Adrenal gland (tissue), 9 donors: ENCODE measurements at regions not wholly inside any gene's neighbourhood (a gene's known extent, or its start where the extent isn't known, plus 50 kb on each side); places are given as distances from the start of the nearest gene placed in this dataset.
"Not testable (repeated sequence)": the region's sequence is repeated elsewhere in the genome, so short reads cannot be mapped to it uniquely, and the experiment has no call there.

Source experiments
- DNase-seq, 7 donors: peaks; one replicate each; pipeline ENCODE4 v3.0.0-alpha.2; 2019 to 2020
- H3K27ac ChIP-seq, 5 donors: fragments of 200-600 bp; sonication (generic) in 4 of 5; 1 replicate in 3 of 5; 2 replicates in 2 of 5; pipeline versions ENCODE4 v1.5.1 to v1.8.0; 2016 to 2020; ENCODE audit warnings: mild to moderate bottlenecking in 1 of 5
- H3K27me3 ChIP-seq: fragments of 200-600 bp; 2 replicates; pipeline ENCODE4 v1.8.0; 2021
- H3K36me3 ChIP-seq, 2 donors: fragments of 200-600 bp; replicated peaks in 1 of 2; 1 replicate in 1 of 2; 2 replicates in 1 of 2; pipeline versions ENCODE4 v1.5.1 to v1.8.0; 2018 to 2022
- H3K4me1 ChIP-seq, 2 donors: fragments of 200-600 bp; replicated peaks in 1 of 2; 1 replicate in 1 of 2; 2 replicates in 1 of 2; pipeline versions ENCODE4 v1.5.1 to v1.8.0; 2018 to 2021
- H3K4me3 ChIP-seq, 4 donors: fragments of 200-600 bp; sonication (generic) in 3 of 4; one replicate each; pipeline ENCODE4 v1.5.1; 2016 to 2018
- H3K9me3 ChIP-seq, 3 donors: fragments of 200-600 bp; sonication (generic) in 1 of 3; replicated peaks in 1 of 3; 1 replicate in 2 of 3; 2 replicates in 1 of 3; pipeline versions ENCODE4 v1.5.1 to v1.8.0; 2016 to 2021
- POLR2A ChIP-seq, 2 donors: fragments of 450-650 bp; IDR thresholded peaks; one replicate each; pipeline ENCODE4 v1.6.1; 2017; ENCODE audit warnings: antibody characterized with exemption in 2 of 2, mild to moderate bottlenecking in 2 of 2, moderate library complexity in 1 of 2
- WGBS, 4 donors: extraction: QIAGEN DNeasy Blood & Tissue Kit in 2 of 4; methylation state at CpG; one replicate each; pipeline versions ENCODE4 v1.1.5 to v1.1.7; 2013 to 2017; 5-methylcytosine and 5-hydroxymethylcytosine counted together
- intact Hi-C, 2 donors: fragments of 100-400 bp; cut with DNase I; formaldehyde crosslinking; loops; one replicate each; pipeline versions ENCODE4 v1.14.1 to v1.15.0; 2022 to 2023
- TF ChIP-seq, protein P1 (sequence below), 6 experiments: fragments of 450-650 bp in 4 of 6; fragments of 200-600 bp in 2 of 6; sonication (generic) in 1 of 6; IDR thresholded peaks; 1 replicate in 5 of 6; 2 replicates in 1 of 6; pipeline versions ENCODE4 v1.5.1 to v1.8.0; 2016 to 2021; ENCODE audit warnings: antibody characterized with exemption in 6 of 6, mild to moderate bottlenecking in 2 of 6, moderate library complexity in 1 of 6
- donor health status: healthy with polysubstance abuse.
- donor health status: Bipolar disorder and iron deficiency.
- donor health status: DM: yes; HTN: yes; CAD: no.
- donor health status: DM: no; HTN: no; CAD: no.
- donor health status: DM: no; HTN: no; CAD: no.

DNA sequence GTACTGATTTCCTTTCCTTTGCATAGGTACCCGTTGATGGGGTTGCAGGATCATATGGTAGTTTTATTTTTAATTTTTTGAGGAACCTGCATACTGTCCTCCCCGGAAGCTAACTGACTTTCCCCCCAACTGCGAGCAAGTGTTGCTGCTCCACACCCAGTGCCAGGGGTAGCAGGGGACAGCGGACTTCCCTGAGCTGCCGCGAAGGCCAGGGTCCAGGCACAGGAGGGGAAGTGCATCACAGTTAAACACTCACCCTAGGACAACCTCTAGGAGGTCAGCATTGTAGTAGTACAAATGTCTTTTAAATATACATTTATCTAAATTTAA, 201.7 kb downstream of the NPIPB11 start:
- Histone ChIP-seq H3K27ac (no peak overlapping the region), H3K9me3 (no peaks in the 10 kb centered on the region), H3K27me3 (no peaks in the 10 kb centered on the region), H3K4me1 (peaks cover 0 to 15% of the 10 kb centered on the region in 2 donors), H3K36me3 (no peaks in the 10 kb centered on the region), H3K4me3 (no peak overlapping the region)
- TF ChIP-seq, protein P1, sequence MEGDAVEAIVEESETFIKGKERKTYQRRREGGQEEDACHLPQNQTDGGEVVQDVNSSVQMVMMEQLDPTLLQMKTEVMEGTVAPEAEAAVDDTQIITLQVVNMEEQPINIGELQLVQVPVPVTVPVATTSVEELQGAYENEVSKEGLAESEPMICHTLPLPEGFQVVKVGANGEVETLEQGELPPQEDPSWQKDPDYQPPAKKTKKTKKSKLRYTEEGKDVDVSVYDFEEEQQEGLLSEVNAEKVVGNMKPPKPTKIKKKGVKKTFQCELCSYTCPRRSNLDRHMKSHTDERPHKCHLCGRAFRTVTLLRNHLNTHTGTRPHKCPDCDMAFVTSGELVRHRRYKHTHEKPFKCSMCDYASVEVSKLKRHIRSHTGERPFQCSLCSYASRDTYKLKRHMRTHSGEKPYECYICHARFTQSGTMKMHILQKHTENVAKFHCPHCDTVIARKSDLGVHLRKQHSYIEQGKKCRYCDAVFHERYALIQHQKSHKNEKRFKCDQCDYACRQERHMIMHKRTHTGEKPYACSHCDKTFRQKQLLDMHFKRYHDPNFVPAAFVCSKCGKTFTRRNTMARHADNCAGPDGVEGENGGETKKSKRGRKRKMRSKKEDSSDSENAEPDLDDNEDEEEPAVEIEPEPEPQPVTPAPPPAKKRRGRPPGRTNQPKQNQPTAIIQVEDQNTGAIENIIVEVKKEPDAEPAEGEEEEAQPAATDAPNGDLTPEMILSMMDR (IDR thresholded peaks at IDR 0.05), result no peak
- no peak for TF ChIP-seq POLR2A (IDR thresholded peaks at IDR 0.05)
- intact Hi-C loops, result no loop called here
- peak in 2 of 7 donors; percentile 13 to 43 for DNase-seq
- 79 to 89% (median 84%) methylated on average over 6 of the region's 6 CpGs for whole genome bisulfite sequencing, 4 donors

DNA sequence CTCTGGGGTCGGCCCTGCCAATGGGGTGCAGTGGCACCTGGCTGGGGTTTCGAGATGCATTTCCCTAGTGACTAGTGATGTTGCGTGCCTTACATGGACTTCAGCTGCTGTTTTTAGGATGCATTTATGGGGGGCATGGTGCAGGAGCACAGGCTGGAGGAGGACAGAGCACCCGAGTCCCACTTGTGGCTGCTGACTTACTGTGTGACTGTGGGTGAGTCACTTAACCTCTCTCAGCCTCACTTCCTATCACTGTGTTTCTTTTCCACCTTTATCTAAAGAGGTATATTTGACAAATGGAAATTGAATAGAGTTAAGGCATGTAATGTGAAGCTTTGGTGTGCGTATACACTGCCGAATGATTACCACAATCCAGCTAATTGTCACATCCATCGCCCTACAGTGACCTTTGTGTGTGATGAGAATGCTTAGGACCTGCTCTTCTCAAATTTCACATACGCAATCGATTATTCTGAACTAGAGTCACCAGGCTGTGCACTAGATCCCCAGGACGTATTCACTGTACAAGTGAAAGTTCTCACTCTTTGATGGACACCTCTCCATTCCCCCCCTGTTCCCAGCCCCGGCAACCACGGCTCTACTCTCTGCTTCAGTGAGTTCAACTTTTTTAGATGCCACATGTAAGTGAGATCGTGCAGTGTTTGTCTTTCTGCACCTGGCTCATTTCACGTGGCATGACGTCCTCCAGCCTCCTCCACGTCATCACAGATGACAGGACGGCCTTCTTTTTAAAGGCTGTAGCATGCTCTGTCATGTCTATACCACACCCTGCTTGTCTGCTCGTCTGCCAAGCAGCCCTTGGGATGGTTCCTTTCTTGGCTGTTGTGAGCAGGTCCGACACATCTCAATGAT, 202.3 kb downstream of the NPIPB11 start:
- H3K27me3 ChIP-seq, H3K27ac ChIP-seq, H3K4me3 ChIP-seq, H3K36me3 ChIP-seq, intact Hi-C loops, H3K9me3 ChIP-seq: not testable (repeated sequence)
- H3K4me1 ChIP-seq, result peaks cover 0 to 18% of the 10 kb centered on the region in 2 donors
- 88 to 93% (median 91%) methylated on average over 14 to 19 of the region's 19 CpGs for WGBS, 4 donors
- peak in 2 of 7 donors; percentile 4 to 30 for DNase-seq

DNA sequence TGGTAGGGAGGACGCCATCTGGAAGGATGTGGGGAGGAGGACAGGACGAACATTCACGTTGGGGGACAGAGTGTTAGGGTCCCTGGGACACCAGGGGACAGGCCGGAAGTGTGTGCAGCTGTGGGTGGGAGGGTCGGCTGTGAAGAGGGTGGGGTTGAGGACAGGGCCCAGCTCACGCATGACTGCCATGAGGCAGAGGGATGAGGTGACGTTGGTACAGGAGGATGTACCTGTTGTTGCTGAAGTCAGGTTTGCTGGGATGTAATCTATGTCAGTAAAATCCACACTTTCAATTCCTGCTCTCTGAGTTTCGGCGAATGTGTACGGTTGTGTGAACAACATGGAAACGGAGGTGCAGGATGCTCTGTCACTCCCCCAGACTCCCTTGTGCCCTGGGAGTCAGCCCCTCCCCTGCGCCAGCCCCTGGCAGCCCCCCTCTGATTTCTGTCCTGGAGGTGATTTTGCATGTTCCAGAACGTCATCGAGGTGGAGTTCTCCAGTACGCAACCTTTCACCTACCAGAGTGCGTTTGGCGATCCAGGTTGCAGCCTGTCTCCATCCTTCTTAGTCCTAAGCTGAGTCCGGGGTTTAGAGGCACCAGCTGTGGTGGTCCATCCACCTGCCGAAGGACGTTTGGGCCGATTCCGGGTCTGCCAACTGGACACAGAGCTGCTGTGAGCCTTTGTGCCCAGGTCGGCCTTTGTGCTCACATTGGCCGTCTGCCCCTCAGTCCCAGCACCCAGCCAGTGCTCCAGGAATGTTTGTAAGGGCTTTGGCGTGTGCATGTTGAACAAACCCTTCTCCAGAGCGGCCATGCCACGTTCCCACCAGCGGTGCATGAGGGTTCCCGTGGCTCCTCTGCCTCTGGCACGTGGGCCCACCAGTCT, 203.2 kb downstream of the NPIPB11 start:
- H3K27me3 ChIP-seq, H3K4me3 ChIP-seq, H3K9me3 ChIP-seq, intact Hi-C loops, H3K36me3 ChIP-seq: not testable (repeated sequence)
- DNase-seq, result peak in 2 of 7 donors; percentile 23 to 48
- peak overlapping the region in 4 of 5 donors; percentile 54 to 82 (median 71) for H3K27ac ChIP-seq
- H3K4me1 ChIP-seq, result peaks cover 0 to 18% of the 10 kb centered on the region in 2 donors
- 86 to 93% (median 90%) methylated on average over 18 to 30 of the region's 30 CpGs for WGBS, 4 donors

DNA sequence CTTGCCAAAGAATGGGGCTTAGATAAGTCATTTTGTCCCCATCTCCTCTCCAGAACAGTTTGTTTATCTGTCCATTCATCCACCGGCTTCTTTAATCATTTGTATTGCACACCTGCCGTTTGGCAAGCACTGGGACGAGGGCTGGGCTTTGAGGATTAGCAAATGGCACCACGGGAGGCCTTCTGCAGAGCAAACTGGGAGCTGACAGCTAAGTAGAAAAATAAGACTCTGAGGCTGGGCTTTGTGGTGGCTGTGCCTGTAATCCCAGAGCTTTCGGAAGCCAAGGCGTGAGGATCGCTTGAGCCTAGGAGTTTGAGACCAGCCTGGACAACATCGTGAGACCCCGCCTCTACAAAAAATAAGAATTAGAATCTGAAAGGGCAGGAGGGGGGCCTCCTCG, 203.9 kb downstream of the NPIPB11 start:
- Histone ChIP-seq H3K4me1 (peaks cover 0 to 18% of the 10 kb centered on the region in 2 donors), H3K27ac (peak overlapping the region in 4 of 5 donors; percentile 54 to 82 (median 71))
- WGBS, 4 donors, result 49 to 70% (median 61%) methylated on average over 9 to 10 of the region's 10 CpGs
- H3K4me3 ChIP-seq, H3K9me3 ChIP-seq, intact Hi-C loops, H3K27me3 ChIP-seq, H3K36me3 ChIP-seq: not testable (repeated sequence)
- DNase-seq, result peak; percentile 22 to 77 (median 55)

DNA sequence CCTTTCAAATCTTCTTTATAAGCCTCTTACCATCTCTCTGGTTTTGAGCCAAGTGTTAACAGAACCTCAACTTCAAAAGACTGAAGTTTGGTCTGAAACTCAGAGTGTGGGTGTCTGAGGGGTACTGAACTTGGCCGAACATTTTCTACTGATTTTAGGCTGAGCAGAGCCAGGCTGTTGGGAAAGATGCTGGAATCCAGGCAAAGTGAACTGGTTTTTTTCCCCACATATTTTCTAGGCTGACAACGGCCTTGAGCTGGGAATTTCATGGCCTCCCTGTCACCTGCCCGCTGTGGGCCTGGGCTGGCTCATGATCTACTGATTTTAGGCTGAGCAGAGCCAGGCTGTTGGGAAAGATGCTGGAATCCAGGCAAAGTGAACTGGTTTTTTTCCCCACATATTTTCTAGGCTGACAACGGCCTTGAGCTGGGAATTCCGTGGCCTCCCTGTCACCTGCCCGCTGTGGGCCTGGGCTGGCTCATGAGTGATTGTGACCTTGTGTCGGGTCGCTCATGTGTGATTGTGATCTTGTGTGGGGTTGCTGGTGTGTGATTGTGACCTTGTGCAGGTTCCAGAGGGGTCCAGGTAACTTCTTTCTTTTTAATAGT, 204.4 kb downstream of the NPIPB11 start:
- H3K4me1 ChIP-seq, result peaks cover 0 to 18% of the 10 kb centered on the region in 2 donors
- H3K9me3 ChIP-seq, H3K27me3 ChIP-seq, intact Hi-C loops, H3K36me3 ChIP-seq, H3K4me3 ChIP-seq: not testable (repeated sequence)
- 26 to 44% (median 32%) methylated on average over 7 to 8 of the region's 8 CpGs for WGBS, 4 donors
- peak overlapping the region in 4 of 5 donors; percentile 54 to 83 (median 76) for H3K27ac ChIP-seq
- DNase-seq, result peak; percentile 56 to 84 (median 77)

DNA sequence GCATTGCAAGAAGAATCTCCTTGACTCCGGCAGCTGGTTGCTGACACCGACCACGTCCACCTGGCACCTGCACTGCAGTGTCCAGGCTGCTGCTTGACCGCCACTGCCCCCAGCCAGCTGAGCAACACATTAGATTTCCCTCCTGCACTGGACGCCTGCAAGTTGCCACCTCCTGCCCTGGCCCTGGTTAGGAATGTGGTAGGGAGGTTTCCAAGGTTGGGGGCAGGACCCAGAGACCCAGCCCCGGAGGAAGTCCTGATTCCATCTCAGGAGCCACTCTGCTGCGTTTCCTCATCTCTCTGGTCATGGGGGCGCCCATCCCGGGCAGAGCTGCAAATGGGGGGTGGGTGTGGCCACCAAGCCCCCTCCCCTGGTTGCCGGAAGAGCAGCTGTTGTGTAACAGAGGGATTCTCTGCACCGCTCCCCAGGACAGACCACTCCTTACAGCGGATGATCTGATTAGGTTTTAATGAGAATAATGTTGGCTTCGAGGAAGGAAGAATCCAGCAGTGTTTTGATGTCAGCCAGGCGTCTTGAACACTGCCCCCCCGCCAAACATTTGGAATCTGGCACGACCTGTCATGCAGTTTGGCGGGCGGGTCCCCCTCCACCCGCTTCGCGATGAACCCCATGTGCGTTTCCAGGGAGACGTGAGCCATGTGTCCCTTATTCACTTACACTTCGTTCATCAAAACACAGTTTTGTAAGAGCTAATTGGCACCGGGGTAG, 205.1 kb downstream of the NPIPB11 start:
- WGBS, 4 donors, result 56 to 70% (median 66%) methylated on average over 16 to 25 of the region's 25 CpGs
- H3K27me3 ChIP-seq, H3K4me3 ChIP-seq, intact Hi-C loops, H3K36me3 ChIP-seq, H3K9me3 ChIP-seq: not testable (repeated sequence)
- peak in 5 of 7 donors; percentile 38 to 78 (median 44) for DNase-seq
- Histone ChIP-seq H3K27ac (peak overlapping the region in 4 of 5 donors; percentile 54 to 83 (median 76)), H3K4me1 (peaks cover 0 to 18% of the 10 kb centered on the region in 2 donors)

DNA sequence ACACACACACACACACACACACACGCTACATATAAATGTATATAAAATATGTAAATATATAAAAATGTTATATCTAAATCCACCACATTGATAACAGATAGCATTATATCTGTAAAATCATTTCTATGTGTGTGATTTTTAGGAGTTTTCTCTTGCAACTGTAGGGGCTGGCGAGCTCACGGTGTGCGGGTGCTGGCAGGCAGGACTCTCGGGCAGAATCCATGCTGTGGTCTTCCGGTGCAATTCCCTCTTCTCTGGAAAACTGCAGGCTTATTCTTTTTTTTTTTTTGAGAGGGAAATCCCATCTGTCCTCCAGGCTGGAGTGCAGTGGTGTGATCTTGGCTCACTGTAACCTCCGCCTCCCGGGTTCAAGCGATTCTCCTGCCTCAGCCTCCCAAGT, 205.8 kb downstream of the NPIPB11 start:
- 85 to 95% (median 91%) methylated on average over 6 to 9 of the region's 9 CpGs for WGBS, 4 donors
- peak in 3 of 7 donors; percentile 7 to 40 (median 9) for DNase-seq
- H3K27me3 ChIP-seq, H3K36me3 ChIP-seq, intact Hi-C loops, H3K9me3 ChIP-seq, H3K4me3 ChIP-seq: not testable (repeated sequence)
- peak overlapping the region in 2 of 5 donors; percentile 61 to 82 for H3K27ac ChIP-seq
- peaks cover 0 to 18% of the 10 kb centered on the region in 2 donors for H3K4me1 ChIP-seq

DNA sequence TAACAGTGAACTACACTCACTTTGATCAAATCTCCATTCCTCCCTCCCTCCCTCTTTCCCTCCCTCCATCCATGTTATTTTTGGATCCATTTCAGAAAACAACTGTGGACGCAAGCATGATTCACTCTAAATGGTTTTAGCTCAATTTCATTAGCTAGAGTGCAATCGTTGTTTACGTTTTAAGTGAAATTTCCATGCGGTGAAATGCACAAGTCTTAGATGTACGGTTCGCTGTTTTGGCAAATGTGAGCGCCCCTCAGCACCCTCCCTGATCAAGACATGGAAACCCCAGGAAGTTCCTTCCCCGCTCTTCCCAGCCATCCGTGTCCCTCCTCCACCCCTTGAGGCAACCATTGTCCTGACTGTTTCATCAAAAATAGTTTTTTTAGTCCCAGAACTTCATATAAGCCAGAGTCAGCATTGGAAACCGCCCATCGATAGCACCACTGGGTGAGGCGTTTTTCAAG, 206.3 kb downstream of the NPIPB11 start:
- H3K9me3 ChIP-seq, H3K4me3 ChIP-seq, intact Hi-C loops, H3K36me3 ChIP-seq, H3K27me3 ChIP-seq: not testable (repeated sequence)
- WGBS, 4 donors, result 33 to 69% (median 52%) methylated on average over 9 to 12 of the region's 12 CpGs
- peak in 3 of 7 donors; percentile 20 to 57 (median 29) for DNase-seq
- Histone ChIP-seq H3K4me1 (peaks cover 0 to 18% of the 10 kb centered on the region in 2 donors), H3K27ac (peak overlapping the region in 4 of 5 donors; percentile 32 to 82 (median 56))
